ENCODE measurements at regions not wholly inside any gene's neighbourhood (a gene's known extent, or its start where the extent isn't known, plus 50 kb on each side); places are given as distances from the start of the nearest gene placed in this dataset.

DNA sequence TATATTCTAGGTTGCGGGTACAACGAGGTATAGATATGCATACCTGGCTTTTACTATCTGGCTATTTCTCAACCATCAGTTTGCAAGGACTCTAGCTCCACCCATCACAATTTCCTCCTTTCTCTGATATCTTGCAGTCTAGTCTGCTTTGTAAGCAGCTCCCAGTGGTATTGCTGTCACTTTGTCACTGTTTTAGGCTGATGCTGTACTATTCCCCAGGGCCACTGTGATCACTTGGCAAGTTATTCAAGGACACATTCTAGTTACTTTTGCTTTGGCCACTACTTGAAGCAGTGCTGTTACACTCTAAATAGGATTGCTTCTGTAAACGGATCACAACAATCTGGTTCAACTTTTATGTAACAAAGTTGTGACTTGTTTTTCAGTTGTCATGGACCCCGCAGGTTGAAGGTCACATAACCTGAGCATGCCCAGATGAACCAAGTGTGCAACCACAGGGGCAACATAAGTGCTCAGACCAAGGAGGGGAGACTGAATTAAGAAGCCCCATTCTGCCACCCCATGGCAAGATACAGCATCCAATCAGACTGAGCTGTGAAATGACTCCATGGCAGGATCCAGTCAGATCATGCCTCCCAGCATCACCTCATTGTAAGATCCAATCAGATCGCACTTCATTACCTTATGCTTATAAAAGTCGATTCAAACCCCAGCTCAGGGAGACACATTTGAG lies 588.4 kb upstream of the CITED2 start:
- TF ChIP-seq CTCF (conservative IDR thresholded peaks at IDR 0.05) (no peak), EZH2 (IDR thresholded peaks at IDR 0.05; ENCODE audit: low read depth) (no peak)

All from PC-9 (cell line).